Caco-2 (cell line): ENCODE measurements at regions not wholly inside any gene's neighbourhood (a gene's known extent, or its start where the extent isn't known, plus 50 kb on each side); places are given as distances from the start of the nearest gene placed in this dataset.

Experiments used
- BruUV-seq: library from RNA; stranded (reverse); fragments of 400-500 nt; replicated peaks from 2 replicates; lab custom pipeline; 2021; lab: Mats Ljungman, UMichigan
- CTCF ChIA-PET: fragments of 300-600 bp; sonication (Branson Sonifier 250); formaldehyde crosslinking; loops from one replicate; lab custom pipeline; 2022; ENCODE audit warnings: antibody characterized with exemption; lab: Charles Lee
- POLR2A ChIA-PET: fragments of 300-600 bp; sonication (Branson Sonifier 250); formaldehyde crosslinking; loops from one replicate; lab custom pipeline; 2022; ENCODE audit warnings: antibody characterized with exemption; lab: Charles Lee
- DNase-seq, 2 experiments: peaks; one replicate each; pipeline versions ENCODE4 v3.0.0 to v3.0.0-alpha.2; 2020 to 2022
- H3K27me3 ChIP-seq: replicated peaks from 2 replicates; pipeline ENCODE4 v1.6.0; 2011; ENCODE audit warnings: low read length; ENCODE audit not compliant: control insufficient read depth, insufficient read depth
- H3K36me3 ChIP-seq: 2 replicates; pipeline ENCODE4 v1.5.1; 2011; ENCODE audit warnings: low read length; ENCODE audit not compliant: control insufficient read depth, insufficient read depth
- H3K4me1 ChIP-seq: fragments of 250-450 bp; sonication (Bioruptor Pico); 2 replicates; pipeline ENCODE4 v1.5.1; 2020; ENCODE audit warnings: mild to moderate bottlenecking
- H3K4me3 ChIP-seq: 2 replicates; pipeline ENCODE4 v1.5.1; 2011; ENCODE audit warnings: low read depth, mild to moderate bottlenecking, control low read depth, low read length
- H3K9me3 ChIP-seq: fragments of 250-450 bp; sonication (Bioruptor Pico); 2 replicates; pipeline ENCODE4 v1.5.1; 2020; ENCODE audit warnings: mild to moderate bottlenecking, moderate library complexity
- H3K27ac Mint-ChIP-seq: one replicate; pipeline ENCODE4 v1.8.0; 2022; ENCODE audit warnings: mixed read lengths; ENCODE audit not compliant: unreplicated experiment
- H3K27me3 Mint-ChIP-seq: one replicate; pipeline ENCODE4 v1.8.0; 2022; ENCODE audit warnings: mixed read lengths; ENCODE audit not compliant: insufficient read depth, unreplicated experiment
- H3K36me3 Mint-ChIP-seq: one replicate; pipeline ENCODE4 v1.8.0; 2022; ENCODE audit warnings: mild to moderate bottlenecking, mixed read lengths; ENCODE audit not compliant: insufficient read depth, unreplicated experiment
- H3K4me1 Mint-ChIP-seq: one replicate; pipeline ENCODE4 v1.8.0; 2022; ENCODE audit warnings: low read depth, mixed read lengths; ENCODE audit not compliant: unreplicated experiment
- H3K4me3 Mint-ChIP-seq: one replicate; pipeline ENCODE4 v1.8.0; 2022; ENCODE audit warnings: mild to moderate bottlenecking, moderate library complexity, mixed read lengths; ENCODE audit not compliant: unreplicated experiment
- H3K9me3 Mint-ChIP-seq: one replicate; pipeline ENCODE4 v1.8.0; 2022; ENCODE audit warnings: mixed read lengths; ENCODE audit not compliant: unreplicated experiment
- CTCF ChIP-seq, 2 experiments: fragments of 200-600 bp in 1 of 2; IDR thresholded peaks; 1 replicate in 1 of 2; 2 replicates in 1 of 2; pipeline versions ENCODE4 v1.5.1 to v1.8.0; 2011 to 2022; ENCODE audit warnings: antibody characterized with exemption in 1 of 2, control low read depth in 1 of 2, inconsistent platforms in 1 of 2, low read depth in 1 of 2, low read length in 1 of 2, mild to moderate bottlenecking in 1 of 2, moderate library complexity in 1 of 2; ENCODE audit not compliant: insufficient read depth in 1 of 2, severe bottlenecking in 1 of 2, unreplicated experiment in 1 of 2
- intact Hi-C: fragments of 100-400 bp; cut with micrococcal nuclease; formaldehyde crosslinking; loops from one replicate; pipeline ENCODE4 v1.10.0; 2022; ENCODE audit not compliant: unreplicated experiment

GRCh38 chr17:63032142-63032541, 66.1 kb downstream of the TANC2 start:
- intact Hi-C loops = no loop called here
- H3K36me3 Mint-ChIP-seq = no peaks in the 10 kb centered on the region
- POLR2A ChIA-PET = no interaction called here
- Histone ChIP-seq H3K4me3 (no peak overlapping the region), H3K4me1 (no peaks in the 10 kb centered on the region), H3K9me3 (no peaks in the 10 kb centered on the region), H3K36me3 (no peaks in the 10 kb centered on the region), H3K27me3 (no peaks in the 10 kb centered on the region)
- no peak for DNase-seq
- H3K27me3 Mint-ChIP-seq = peaks cover 10% of the 10 kb centered on the region
- H3K9me3 Mint-ChIP-seq = no peaks in the 10 kb centered on the region
- H3K4me3 Mint-ChIP-seq = no peak overlapping the region
- CTCF ChIA-PET = no interaction called here
- TF ChIP-seq CTCF (IDR thresholded peaks at IDR 0.05; ENCODE audit: insufficient read depth in 1 of 2, low read depth in 1 of 2, low read length in 1 of 2, severe bottlenecking in 1 of 2, unreplicated experiment in 1 of 2) = no peak
- no peak overlapping the region for H3K27ac Mint-ChIP-seq
- no TSS peak for BruUV-seq
- no peaks in the 10 kb centered on the region for H3K4me1 Mint-ChIP-seq

GRCh38 chr17:63033142-63033541, 67.1 kb downstream of the TANC2 start:
- Mint-ChIP-seq H3K27ac (no peak overlapping the region), H3K4me3 (no peak overlapping the region)
- CTCF ChIA-PET = no interaction called here

GRCh38 chr17:63035271-63035670, 69.2 kb downstream of the TANC2 start:
- Mint-ChIP-seq H3K4me3 (no peak overlapping the region), H3K27ac (no peak overlapping the region), H3K4me1 (no peaks in the 10 kb centered on the region), H3K36me3 (no peaks in the 10 kb centered on the region), H3K27me3 (peaks cover 13% of the 10 kb centered on the region), H3K9me3 (no peaks in the 10 kb centered on the region)
- Histone ChIP-seq H3K4me3 (no peak overlapping the region), H3K4me1 (no peaks in the 10 kb centered on the region), H3K36me3 (no peaks in the 10 kb centered on the region), H3K27me3 (no peaks in the 10 kb centered on the region), H3K9me3 (no peaks in the 10 kb centered on the region)
- POLR2A ChIA-PET = no interaction called here
- DNase-seq = no peak
- CTCF ChIA-PET = no interaction called here
- intact Hi-C loops = no loop called here
- no TSS peak for BruUV-seq
- TF ChIP-seq CTCF (IDR thresholded peaks at IDR 0.05; ENCODE audit: insufficient read depth in 1 of 2, low read depth in 1 of 2, low read length in 1 of 2, severe bottlenecking in 1 of 2, unreplicated experiment in 1 of 2) = no peak

More at GRCh38 chr17:63033142-63033541, 67.1 kb downstream of the TANC2 start:
- Histone ChIP-seq H3K9me3 (no peaks in the 10 kb centered on the region), H3K4me3 (no peak overlapping the region), H3K36me3 (no peaks in the 10 kb centered on the region), H3K4me1 (no peaks in the 10 kb centered on the region), H3K27me3 (no peaks in the 10 kb centered on the region)
- no peaks in the 10 kb centered on the region for H3K36me3 Mint-ChIP-seq
- no peak for TF ChIP-seq CTCF (IDR thresholded peaks at IDR 0.05; ENCODE audit: insufficient read depth in 1 of 2, low read depth in 1 of 2, low read length in 1 of 2, severe bottlenecking in 1 of 2, unreplicated experiment in 1 of 2)
- DNase-seq = no peak
- POLR2A ChIA-PET = no interaction called here
- no TSS peak for BruUV-seq
- H3K4me1 Mint-ChIP-seq = no peaks in the 10 kb centered on the region
- intact Hi-C loops = no loop called here
- H3K27me3 Mint-ChIP-seq = peaks cover 13% of the 10 kb centered on the region
- H3K9me3 Mint-ChIP-seq = no peaks in the 10 kb centered on the region
